Mesenchymal stem cell (in vitro differentiated cells and primary cell): ENCODE measurements at regions not wholly inside any gene's neighbourhood (a gene's known extent, or its start where the extent isn't known, plus 50 kb on each side); places are given as distances from the start of the nearest gene placed in this dataset.

Source experiments
- DNase-seq: peaks from one replicate; pipeline ENCODE4 v3.0.0-alpha.2; 2013
- H2AFZ ChIP-seq: one replicate; pipeline ENCODE4 v1.6.1; 2013; ENCODE audit warnings: low read depth, mild to moderate bottlenecking, control low read depth, inconsistent platforms, low read length, moderate library complexity
- H2AK5ac ChIP-seq: 2 replicates; pipeline ENCODE4 v1.6.1; 2013; ENCODE audit warnings: low read length, moderate library complexity, mild to moderate bottlenecking, inconsistent platforms; ENCODE audit not compliant: severe bottlenecking
- H2BK120ac ChIP-seq: one replicate; pipeline ENCODE4 v1.6.1; 2013; ENCODE audit warnings: low read depth, mild to moderate bottlenecking, inconsistent platforms, low read length, moderate library complexity
- H2BK12ac ChIP-seq, 2 experiments: one replicate each; pipeline ENCODE4 v1.6.1; 2013; ENCODE audit warnings: inconsistent platforms in 2 of 2, low read length in 2 of 2, mild to moderate bottlenecking in 2 of 2, moderate library complexity in 2 of 2, control low read depth in 1 of 2
- H2BK15ac ChIP-seq: one replicate; pipeline ENCODE4 v1.6.1; 2013; ENCODE audit warnings: mild to moderate bottlenecking, low read depth, inconsistent platforms; ENCODE audit not compliant: poor library complexity, severe bottlenecking
- H2BK5ac ChIP-seq: 2 replicates; pipeline ENCODE4 v1.6.1; 2013; ENCODE audit warnings: low read depth, mild to moderate bottlenecking, low read length, control low read depth, inconsistent platforms; ENCODE audit not compliant: poor library complexity, severe bottlenecking
- H3K14ac ChIP-seq, 2 experiments: one replicate each; pipeline ENCODE4 v1.6.1; 2013; ENCODE audit warnings: inconsistent platforms in 2 of 2, low read length in 2 of 2, control low read depth in 1 of 2, mild to moderate bottlenecking in 1 of 2, moderate library complexity in 1 of 2
- H3K18ac ChIP-seq, 2 experiments: one replicate each; pipeline ENCODE4 v1.6.1; 2013; ENCODE audit warnings: inconsistent platforms in 2 of 2, low read length in 2 of 2, control low read depth in 1 of 2, low read depth in 1 of 2, mild to moderate bottlenecking in 1 of 2
- H3K23ac ChIP-seq, 2 experiments: one replicate each; pipeline ENCODE4 v1.6.1; 2013; ENCODE audit warnings: inconsistent platforms in 2 of 2, low read length in 2 of 2, mild to moderate bottlenecking in 2 of 2, moderate library complexity in 2 of 2, control low read depth in 1 of 2
- H3K27ac ChIP-seq: 2 replicates; pipeline ENCODE4 v1.5.1; 2013; ENCODE audit warnings: mild to moderate bottlenecking, moderate library complexity, low read length, control low read depth, inconsistent platforms; ENCODE audit not compliant: poor library complexity, severe bottlenecking
- H3K27me3 ChIP-seq, 2 experiments: 2 replicates each; pipeline versions ENCODE4 v1.6.1 to v1.7.0; 2013; ENCODE audit warnings: low read length in 2 of 2, mild to moderate bottlenecking in 2 of 2, moderate library complexity in 2 of 2, control low read depth in 1 of 2, inconsistent platforms in 1 of 2; ENCODE audit not compliant: control insufficient read depth in 1 of 2, insufficient read depth in 1 of 2
- H3K36me3 ChIP-seq, 2 experiments: 2 replicates each; pipeline versions ENCODE4 v1.6.1 to v1.7.0; 2013; ENCODE audit warnings: low read length in 2 of 2, control low read depth in 1 of 2, inconsistent platforms in 1 of 2, low read depth in 1 of 2, mild to moderate bottlenecking in 1 of 2; ENCODE audit not compliant: insufficient read depth in 2 of 2, control insufficient read depth in 1 of 2
- H3K4ac ChIP-seq, 2 experiments: one replicate each; pipeline ENCODE4 v1.6.1; 2013; ENCODE audit warnings: inconsistent platforms in 2 of 2, low read length in 2 of 2, mild to moderate bottlenecking in 2 of 2, moderate library complexity in 2 of 2, control low read depth in 1 of 2, low read depth in 1 of 2
- H3K4me1 ChIP-seq: 2 replicates; pipeline ENCODE4 v1.6.1; 2013; ENCODE audit warnings: low read depth, low read length, control low read depth; ENCODE audit not compliant: control insufficient read depth, insufficient read depth
- H3K4me2 ChIP-seq: 2 replicates; pipeline ENCODE4 v1.6.1; 2013; ENCODE audit warnings: low read length, mild to moderate bottlenecking, inconsistent platforms; ENCODE audit not compliant: poor library complexity, severe bottlenecking
- H3K4me3 ChIP-seq, 2 experiments: 2 replicates each; pipeline versions ENCODE4 v1.5.1 to v1.7.0; 2013; ENCODE audit warnings: low read length in 2 of 2, mild to moderate bottlenecking in 2 of 2, control low read depth in 1 of 2, low read depth in 1 of 2; ENCODE audit not compliant: insufficient read depth in 1 of 2
- H3K79me1 ChIP-seq: replicated peaks from 2 replicates; pipeline ENCODE4 v1.6.1; 2013; ENCODE audit warnings: mild to moderate bottlenecking, control low read depth, low read length, inconsistent platforms; ENCODE audit not compliant: poor library complexity, severe bottlenecking
- H3K9ac ChIP-seq: 2 replicates; pipeline ENCODE4 v1.7.0; 2013; ENCODE audit warnings: mild to moderate bottlenecking, low read length, moderate library complexity
- H3K9me3 ChIP-seq: 2 replicates; pipeline ENCODE4 v1.7.0; 2013; ENCODE audit warnings: mild to moderate bottlenecking, low read length; ENCODE audit not compliant: control insufficient read depth
- H4K8ac ChIP-seq: one replicate; pipeline ENCODE4 v1.6.1; 2013; ENCODE audit warnings: inconsistent platforms, mild to moderate bottlenecking, low read length, moderate library complexity
- H4K91ac ChIP-seq: one replicate; pipeline ENCODE4 v1.6.1; 2013; ENCODE audit warnings: mild to moderate bottlenecking, low read length, inconsistent platforms
- WGBS: methylation state at CpG from one replicate; pipeline ENCODE4 v1.1.7; 2013; ENCODE audit warnings: mixed read lengths; 5-methylcytosine and 5-hydroxymethylcytosine counted together

DNA sequence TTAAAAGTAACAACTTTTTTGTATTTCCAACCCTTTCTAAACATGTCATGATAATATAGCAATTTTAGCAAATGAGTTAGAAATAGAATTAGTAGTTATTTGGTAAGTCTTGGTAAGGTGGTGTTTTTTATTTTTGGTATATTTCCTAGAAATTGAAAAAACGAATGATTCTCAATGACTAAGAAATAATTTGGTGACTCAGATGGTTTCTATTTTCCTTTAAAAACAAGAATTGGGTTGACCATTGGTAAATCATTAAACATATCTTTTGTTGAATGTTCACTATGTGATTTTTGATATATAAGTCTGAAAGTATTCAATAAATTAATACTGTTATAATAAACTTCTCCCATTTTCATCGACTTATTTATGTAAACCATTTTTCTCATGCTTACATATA lies 206.2 kb upstream of the BANK1 start:
- H3K9ac ChIP-seq: no peak overlapping the region
- no peak overlapping the region for H3K14ac ChIP-seq
- H2BK15ac ChIP-seq: no peak overlapping the region
- H3K23ac ChIP-seq: no peak overlapping the region
- H2AK5ac ChIP-seq: no peak overlapping the region
- H2BK120ac ChIP-seq: no peak overlapping the region
- H3K4me1 ChIP-seq: no peaks in the 10 kb centered on the region
- no peak overlapping the region for H2AFZ ChIP-seq
- H3K27me3 ChIP-seq: no peaks in the 10 kb centered on the region
- no peaks in the 10 kb centered on the region for H3K79me1 ChIP-seq
- H3K27ac ChIP-seq: no peak overlapping the region
- H4K8ac ChIP-seq: no peak overlapping the region
- no peak overlapping the region for H2BK5ac ChIP-seq
- H3K18ac ChIP-seq: no peak overlapping the region
- H3K4me2 ChIP-seq: no peak overlapping the region
- peaks cover 24% of the 10 kb centered on the region for H3K9me3 ChIP-seq
- DNase-seq: no peak
- no peak overlapping the region for H4K91ac ChIP-seq
- no CpG with 5 or more reads among the region's 2 CpGs for WGBS
- no peaks in the 10 kb centered on the region for H3K36me3 ChIP-seq
- H3K4ac ChIP-seq: no peak overlapping the region
- no peak overlapping the region for H3K4me3 ChIP-seq
- no peak overlapping the region for H2BK12ac ChIP-seq

DNA sequence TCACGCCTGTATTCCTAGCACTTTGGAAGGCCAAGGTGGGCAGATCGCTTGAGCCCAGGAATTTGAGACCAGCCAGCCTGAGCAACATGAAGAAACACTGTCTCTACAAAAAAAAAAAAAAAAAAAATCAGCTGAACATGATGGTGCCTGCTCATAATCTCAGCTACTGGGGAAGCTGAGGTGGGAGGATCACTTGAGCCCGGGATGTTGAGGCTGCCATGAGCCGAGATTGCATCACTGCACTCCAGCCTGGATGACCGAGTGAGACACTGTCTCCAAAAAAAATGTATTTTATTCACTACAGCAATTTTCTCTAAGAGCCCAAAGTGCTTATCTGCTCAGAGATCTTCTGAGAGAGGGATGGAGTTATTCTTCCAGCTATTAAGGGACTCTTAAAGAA lies 215.8 kb upstream of the PPP3CA start:
- H2AFZ ChIP-seq: no peak overlapping the region
- H3K4ac ChIP-seq: no peak overlapping the region
- no peak overlapping the region for H3K23ac ChIP-seq
- no peaks in the 10 kb centered on the region for H3K79me1 ChIP-seq
- H3K9ac ChIP-seq: no peak overlapping the region
- 96% methylated on average over 4 of the region's 5 CpGs for whole genome bisulfite sequencing
- no peak overlapping the region for H2BK12ac ChIP-seq
- H3K4me1 ChIP-seq: no peaks in the 10 kb centered on the region
- no peak overlapping the region for H3K27ac ChIP-seq
- no peaks in the 10 kb centered on the region for H3K27me3 ChIP-seq
- H3K18ac ChIP-seq: no peak overlapping the region
- H4K91ac ChIP-seq: no peak overlapping the region
- H4K8ac ChIP-seq: no peak overlapping the region
- H3K9me3 ChIP-seq: peaks cover 16% of the 10 kb centered on the region
- H2BK5ac ChIP-seq: no peak overlapping the region
- H3K4me2 ChIP-seq: no peak overlapping the region
- no peak overlapping the region for H2AK5ac ChIP-seq
- H3K36me3 ChIP-seq: no peaks in the 10 kb centered on the region
- no peak overlapping the region for H2BK15ac ChIP-seq
- H2BK120ac ChIP-seq: no peak overlapping the region
- no peak overlapping the region for H3K4me3 ChIP-seq
- DNase-seq: no peak
- H3K14ac ChIP-seq: no peak overlapping the region

DNA sequence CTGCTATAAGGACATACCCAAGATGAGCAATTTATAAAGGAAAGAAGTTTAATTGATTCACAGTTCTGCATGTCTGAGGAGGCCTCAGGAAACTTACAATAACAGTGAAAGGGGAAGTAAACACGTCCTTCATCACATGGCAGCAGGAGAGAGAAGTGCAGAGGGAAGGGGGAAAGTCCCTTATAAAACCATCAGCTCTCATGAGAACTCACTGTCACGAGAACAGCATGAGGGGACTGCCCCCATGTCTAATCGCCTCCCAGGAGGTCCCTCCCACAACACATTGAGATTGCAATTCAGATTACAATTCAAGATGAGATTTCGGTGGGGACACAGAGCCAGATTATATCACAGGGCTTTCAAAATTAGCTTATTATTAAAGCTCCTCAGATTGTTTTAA lies 209.5 kb upstream of the PPP3CA start:
- no peak overlapping the region for H3K4me2 ChIP-seq
- no peak overlapping the region for H3K18ac ChIP-seq
- no peaks in the 10 kb centered on the region for H3K79me1 ChIP-seq
- H2BK120ac ChIP-seq: no peak overlapping the region
- no peaks in the 10 kb centered on the region for H3K4me1 ChIP-seq
- no peak overlapping the region for H2BK12ac ChIP-seq
- H3K4ac ChIP-seq: no peak overlapping the region
- H3K14ac ChIP-seq: no peak overlapping the region
- H2BK5ac ChIP-seq: no peak overlapping the region
- H3K27ac ChIP-seq: no peak overlapping the region
- no peak overlapping the region for H4K91ac ChIP-seq
- no peaks in the 10 kb centered on the region for H3K27me3 ChIP-seq
- H3K23ac ChIP-seq: no peak overlapping the region
- no peaks in the 10 kb centered on the region for H3K36me3 ChIP-seq
- no peak overlapping the region for H3K9ac ChIP-seq
- H2BK15ac ChIP-seq: no peak overlapping the region
- no peak overlapping the region for H2AFZ ChIP-seq
- no peaks in the 10 kb centered on the region for H3K9me3 ChIP-seq
- DNase-seq: no peak
- H3K4me3 ChIP-seq: no peak overlapping the region
- 63% methylated on average over 2 of the region's 4 CpGs for WGBS
- no peak overlapping the region for H2AK5ac ChIP-seq
- no peak overlapping the region for H4K8ac ChIP-seq

DNA sequence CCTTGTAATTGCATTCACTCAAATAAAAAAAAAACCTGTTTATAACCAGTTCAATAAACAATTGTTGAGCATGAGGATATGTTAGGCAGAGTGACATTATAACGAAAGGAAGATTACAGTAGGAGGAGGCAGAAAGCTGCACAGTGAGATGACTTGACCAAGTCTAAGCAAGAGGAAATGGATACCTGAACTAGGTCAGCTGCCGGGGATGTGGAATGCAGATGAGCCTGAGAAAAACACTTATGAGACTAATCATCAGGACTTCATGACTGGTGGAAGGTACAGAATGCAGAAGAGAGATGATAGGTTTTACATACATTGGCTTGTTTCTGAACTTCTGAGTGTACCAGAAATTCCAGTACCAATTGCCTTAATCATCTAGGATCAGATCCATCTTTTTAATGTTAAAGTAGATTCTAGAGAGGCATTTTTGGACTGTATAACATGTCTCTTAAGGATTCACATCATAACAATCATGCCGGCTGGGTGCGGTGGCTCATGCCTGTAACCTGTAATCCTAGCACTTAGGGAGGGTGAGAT lies 208.1 kb upstream of the PPP3CA start:
- Histone ChIP-seq H4K8ac (no peak overlapping the region), H3K9ac (no peak overlapping the region), H2BK12ac (no peak overlapping the region), H3K4me1 (no peaks in the 10 kb centered on the region), H2AFZ (no peak overlapping the region), H3K9me3 (peaks cover 2% of the 10 kb centered on the region), H3K27me3 (no peaks in the 10 kb centered on the region), H3K79me1 (no peaks in the 10 kb centered on the region), H2BK5ac (no peak overlapping the region), H2AK5ac (no peak overlapping the region), H3K4ac (no peak overlapping the region), H3K18ac (no peak overlapping the region), H3K36me3 (no peaks in the 10 kb centered on the region), H4K91ac (no peak overlapping the region), H2BK120ac (no peak overlapping the region), H3K23ac (no peak overlapping the region), H2BK15ac (no peak overlapping the region), H3K4me2 (no peak overlapping the region), H3K4me3 (no peak overlapping the region), H3K27ac (no peak overlapping the region), H3K14ac (no peak overlapping the region)
- DNase-seq: no peak
- WGBS: 78% methylated on average over 4 of the region's 4 CpGs
